Neural crest cell (in vitro differentiated cells): ENCODE measurements at regions not wholly inside any gene's neighbourhood (a gene's known extent, or its start where the extent isn't known, plus 50 kb on each side); places are given as distances from the start of the nearest gene placed in this dataset.

Experiments used
- DNase-seq: peaks from one replicate; pipeline ENCODE4 v3.0.0; 2021; ENCODE audit warnings: low read depth, mixed read lengths, low spot score
- H3K27ac Mint-ChIP-seq: one replicate; pipeline ENCODE4 v1.8.0; 2021; ENCODE audit warnings: mild to moderate bottlenecking, mixed read lengths; ENCODE audit not compliant: unreplicated experiment
- H3K27me3 Mint-ChIP-seq: 2 replicates; pipeline ENCODE4 v1.8.0; 2021; ENCODE audit warnings: low read depth, mild to moderate bottlenecking, mixed read lengths
- H3K36me3 Mint-ChIP-seq: 2 replicates; pipeline ENCODE4 v1.8.0; 2021; ENCODE audit warnings: low read depth, mild to moderate bottlenecking, mixed read lengths
- H3K4me1 Mint-ChIP-seq: 2 replicates; pipeline ENCODE4 v1.8.0; 2021; ENCODE audit warnings: mixed read lengths
- H3K4me3 Mint-ChIP-seq: one replicate; pipeline ENCODE4 v1.8.0; 2021; ENCODE audit warnings: mild to moderate bottlenecking, mixed read lengths
- H3K9me3 Mint-ChIP-seq: 2 replicates; pipeline ENCODE4 v1.8.0; 2021; ENCODE audit warnings: mixed read lengths
- CTCF ChIP-seq: fragments of 200-600 bp; sonication (generic); conservative IDR thresholded peaks from 2 replicates; pipeline ENCODE4 v1.5.0; 2021; ENCODE audit warnings: antibody characterized with exemption, mild to moderate bottlenecking

GRCh38 chr3:110752307-110752706, 319.3 kb upstream of the NECTIN3 start:
- Mint-ChIP-seq H3K36me3 (no peaks in the 10 kb centered on the region), H3K27ac (no peak overlapping the region)

GRCh38 chr3:110753516-110753915, 318.1 kb upstream of the NECTIN3 start:
- Mint-ChIP-seq H3K4me1 (peaks cover 28% of the 10 kb centered on the region), H3K36me3 (no peaks in the 10 kb centered on the region), H3K4me3 (no peak overlapping the region), H3K9me3 (no peaks in the 10 kb centered on the region), H3K27ac (no peak overlapping the region), H3K27me3 (no peaks in the 10 kb centered on the region)
- DNase-seq, result no peak
- TF ChIP-seq CTCF, result no peak

More at GRCh38 chr3:110752307-110752706, 319.3 kb upstream of the NECTIN3 start:
- H3K9me3 Mint-ChIP-seq, result no peaks in the 10 kb centered on the region
- no peak overlapping the region for H3K4me3 Mint-ChIP-seq
- no peak for DNase-seq
- TF ChIP-seq CTCF, result no peak
- H3K4me1 Mint-ChIP-seq, result peaks cover 28% of the 10 kb centered on the region
- no peaks in the 10 kb centered on the region for H3K27me3 Mint-ChIP-seq

- Mint-ChIP-seq H3K27ac (no peak overlapping the region), H3K4me3 (no peak overlapping the region), H3K27me3 (no peaks in the 10 kb centered on the region), H3K9me3 (peaks cover 3% of the 10 kb centered on the region), H3K36me3 (peaks cover 2% of the 10 kb centered on the region), H3K4me1 (peaks cover 28% of the 10 kb centered on the region)
- no peak for TF ChIP-seq CTCF
- no peak for DNase-seq
These were observed 317.3 kb upstream of the NECTIN3 start for GRCh38 chr3:110754212-110754916.

- no peak for TF ChIP-seq CTCF
- peaks cover 28% of the 10 kb centered on the region for H3K4me1 Mint-ChIP-seq
- DNase-seq, result no peak
- H3K9me3 Mint-ChIP-seq, result peaks cover 3% of the 10 kb centered on the region
- H3K27me3 Mint-ChIP-seq, result no peaks in the 10 kb centered on the region
- H3K4me3 Mint-ChIP-seq, result no peak overlapping the region
- H3K36me3 Mint-ChIP-seq, result peaks cover 4% of the 10 kb centered on the region
- H3K27ac Mint-ChIP-seq, result no peak overlapping the region
These were observed 316.3 kb upstream of the NECTIN3 start for GRCh38 chr3:110755345-110755744.

GRCh38 chr3:110756705-110757104, 314.9 kb upstream of the NECTIN3 start:
- H3K27ac Mint-ChIP-seq, result no peak overlapping the region
- H3K27me3 Mint-ChIP-seq, result no peaks in the 10 kb centered on the region
- no peak for TF ChIP-seq CTCF
- peaks cover 8% of the 10 kb centered on the region for H3K36me3 Mint-ChIP-seq
- peaks cover 28% of the 10 kb centered on the region for H3K4me1 Mint-ChIP-seq
- H3K4me3 Mint-ChIP-seq, result no peak overlapping the region
- DNase-seq, result no peak
- peaks cover 6% of the 10 kb centered on the region for H3K9me3 Mint-ChIP-seq
